ENCODE measurements at regions not wholly inside any gene's neighbourhood (a gene's known extent, or its start where the extent isn't known, plus 50 kb on each side); places are given as distances from the start of the nearest gene placed in this dataset.

GRCh38 chr1:2879591-2879990 is 78.1 kb upstream of the TTC34 start:
- no peak overlapping the region for H3K27ac ChIP-seq
- no peaks in the 10 kb centered on the region for H3K9me3 ChIP-seq
- no peak for DNase-seq (ENCODE audit: low spot score in 2 of 2)
- no peak overlapping the region for H3K4me3 ChIP-seq
- no peaks in the 10 kb centered on the region for H3K36me3 ChIP-seq
- H3K27me3 ChIP-seq: no peaks in the 10 kb centered on the region
- H3K4me1 ChIP-seq: peaks cover 0 to 10% of the 10 kb centered on the region in 2 donors
- no peak for TF ChIP-seq CTCF (IDR thresholded peaks at IDR 0.05)
- intact Hi-C loops (cut with DNase I): loop anchor here (10.0 kb wide), 1 partner anchor 405 kb away; no protein-coding TSS in a partner anchor

- intact Hi-C loops (cut with DNase I): no loop called here
- no peaks in the 10 kb centered on the region for H3K36me3 ChIP-seq
- H3K4me3 ChIP-seq: no peak overlapping the region
- no peaks in the 10 kb centered on the region for H3K27me3 ChIP-seq
- H3K27ac ChIP-seq: no peak overlapping the region
- no peak for TF ChIP-seq CTCF (IDR thresholded peaks at IDR 0.05)
- peaks cover 0 to 8% of the 10 kb centered on the region in 2 donors for H3K4me1 ChIP-seq
- no peak for DNase-seq (ENCODE audit: low spot score in 2 of 2)
- H3K9me3 ChIP-seq: no peaks in the 10 kb centered on the region
Observed at GRCh38 chr1:2880086-2880485, 78.6 kb upstream of the TTC34 start.

- no peaks in the 10 kb centered on the region for H3K27me3 ChIP-seq
- no peaks in the 10 kb centered on the region for H3K9me3 ChIP-seq
- H3K4me1 ChIP-seq: peaks cover 0 to under 1% of the 10 kb centered on the region in 2 donors
Observed at GRCh38 chr1:2880812-2881295, 79.4 kb upstream of the TTC34 start.

GRCh38 chr1:2881556-2881955 is 80.1 kb upstream of the TTC34 start:
- H3K27me3 ChIP-seq: no peaks in the 10 kb centered on the region

More at GRCh38 chr1:2880812-2881295, 79.4 kb upstream of the TTC34 start:
- H3K4me3 ChIP-seq: no peak overlapping the region
- DNase-seq (ENCODE audit: low spot score in 2 of 2): no peak
- intact Hi-C loops (cut with DNase I): no loop called here
- no peak for TF ChIP-seq CTCF (IDR thresholded peaks at IDR 0.05)
- no peak overlapping the region for H3K27ac ChIP-seq
- H3K36me3 ChIP-seq: no peaks in the 10 kb centered on the region

GRCh38 chr1:2882966-2883696 is 81.6 kb upstream of the TTC34 start:
- Histone ChIP-seq H3K9me3 (no peaks in the 10 kb centered on the region), H3K27me3 (no peaks in the 10 kb centered on the region)
- intact Hi-C loops (cut with DNase I): no loop called here

More at GRCh38 chr1:2881556-2881955, 80.1 kb upstream of the TTC34 start:
- no peak for DNase-seq (ENCODE audit: low spot score in 2 of 2)
- Histone ChIP-seq H3K9me3 (no peaks in the 10 kb centered on the region), H3K4me3 (no peak overlapping the region), H3K4me1 (no peaks in the 10 kb centered on the region), H3K36me3 (no peaks in the 10 kb centered on the region), H3K27ac (no peak overlapping the region)
- no peak for TF ChIP-seq CTCF (IDR thresholded peaks at IDR 0.05)
- intact Hi-C loops (cut with DNase I): no loop called here

More at GRCh38 chr1:2882966-2883696, 81.6 kb upstream of the TTC34 start:
- Histone ChIP-seq H3K27ac (no peak overlapping the region), H3K36me3 (no peaks in the 10 kb centered on the region), H3K4me3 (no peak overlapping the region), H3K4me1 (no peaks in the 10 kb centered on the region)
- DNase-seq (ENCODE audit: low spot score in 2 of 2): no peak
- no peak for TF ChIP-seq CTCF (IDR thresholded peaks at IDR 0.05)
